ENCODE measurements at regions not wholly inside any gene's neighbourhood (a gene's known extent, or its start where the extent isn't known, plus 50 kb on each side); places are given as distances from the start of the nearest gene placed in this dataset.

GRCh38 chr12:58804749-58805148 lies 115.6 kb downstream of the LRIG3 start:
- DNase-seq (ENCODE audit: low read depth in 4 of 4, low spot score in 3 of 4): no peak

GRCh38 chr12:58809064-58809607 lies 111.2 kb downstream of the LRIG3 start:
- no peak for DNase-seq (ENCODE audit: low read depth in 4 of 4, low spot score in 3 of 4)

- no peak for DNase-seq (ENCODE audit: low read depth in 4 of 4, low spot score in 3 of 4)
Measured at GRCh38 chr12:58811346-58811745, 109.0 kb downstream of the LRIG3 start.

GRCh38 chr12:58812214-58812613 lies 108.1 kb downstream of the LRIG3 start:
- DNase-seq (ENCODE audit: low read depth in 4 of 4, low spot score in 3 of 4): no peak

- DNase-seq (ENCODE audit: low read depth in 4 of 4, low spot score in 3 of 4): no peak
Measured at GRCh38 chr12:58814036-58814435, 106.3 kb downstream of the LRIG3 start.

GRCh38 chr12:58815235-58815634 lies 105.1 kb downstream of the LRIG3 start:
- DNase-seq (ENCODE audit: low read depth in 4 of 4, low spot score in 3 of 4): no peak

- DNase-seq (ENCODE audit: low read depth in 4 of 4, low spot score in 3 of 4): no peak
Measured at GRCh38 chr12:58818546-58818945, 101.8 kb downstream of the LRIG3 start.

GRCh38 chr12:58819345-58819744 lies 101.0 kb downstream of the LRIG3 start:
- no peak for DNase-seq (ENCODE audit: low read depth in 4 of 4, low spot score in 3 of 4)

GRCh38 chr12:58819985-58820384 lies 100.3 kb downstream of the LRIG3 start:
- no peak for DNase-seq (ENCODE audit: low read depth in 4 of 4, low spot score in 3 of 4)
